HEK293T (cell line): ENCODE measurements at regions not wholly inside any gene's neighbourhood (a gene's known extent, or its start where the extent isn't known, plus 50 kb on each side); places are given as distances from the start of the nearest gene placed in this dataset.

Experiments
- ARNT ChIP-seq: fragments of 450-650 bp; IDR thresholded peaks from 2 replicates; pipeline ENCODE4 v1.6.1; 2017; ENCODE audit warnings: mild to moderate bottlenecking
- BHLHE40 ChIP-seq: fragments of 450-650 bp; IDR thresholded peaks from 2 replicates; pipeline ENCODE4 v1.6.1; 2016; ENCODE audit warnings: mild to moderate bottlenecking, moderate library complexity, borderline replicate concordance
- CTBP1 ChIP-seq: fragments of 450-650 bp; IDR thresholded peaks from 2 replicates; pipeline ENCODE4 v1.6.1; 2016; ENCODE audit warnings: borderline replicate concordance
- ELF4 ChIP-seq: fragments of 450-650 bp; IDR thresholded peaks from 2 replicates; pipeline ENCODE4 v1.6.1; 2017; ENCODE audit warnings: antibody characterized with exemption
- FOXA1 ChIP-seq: fragments of 450-650 bp; IDR thresholded peaks from 2 replicates; pipeline ENCODE4 v1.6.1; 2016; ENCODE audit warnings: mild to moderate bottlenecking
- FOXK2 ChIP-seq: fragments of 450-650 bp; IDR thresholded peaks from 2 replicates; pipeline ENCODE4 v1.6.1; 2016; ENCODE audit warnings: mild to moderate bottlenecking
- FOXM1 ChIP-seq: fragments of 450-650 bp; IDR thresholded peaks from 2 replicates; pipeline ENCODE4 v1.6.1; 2017; ENCODE audit warnings: mild to moderate bottlenecking, borderline replicate concordance
- HDGF ChIP-seq: fragments of 450-650 bp; IDR thresholded peaks from 2 replicates; pipeline ENCODE4 v1.6.1; 2017; ENCODE audit warnings: antibody characterized with exemption, borderline replicate concordance
- NFRKB ChIP-seq: fragments of 450-650 bp; IDR thresholded peaks from 2 replicates; pipeline ENCODE4 v1.6.1; 2016; ENCODE audit warnings: mild to moderate bottlenecking, moderate library complexity
- PKNOX1 ChIP-seq: fragments of 450-650 bp; IDR thresholded peaks from 2 replicates; pipeline ENCODE4 v1.6.1; 2016
- SP1 ChIP-seq: fragments of 450-650 bp; IDR thresholded peaks from 2 replicates; pipeline ENCODE4 v1.6.1; 2017
- SUZ12 ChIP-seq: fragments of 450-650 bp; IDR thresholded peaks from 2 replicates; pipeline ENCODE4 v1.6.1; 2016; ENCODE audit warnings: mild to moderate bottlenecking
- TARDBP ChIP-seq: fragments of 450-650 bp; IDR thresholded peaks from 2 replicates; pipeline ENCODE4 v1.6.1; 2016
- ZNF384 ChIP-seq: fragments of 450-650 bp; IDR thresholded peaks from 2 replicates; pipeline ENCODE4 v1.6.1; 2016

- TF ChIP-seq SP1 (no peak), BHLHE40 (no peak), TARDBP (no peak), ARNT (no peak), FOXM1 (no peak), CTBP1 (no peak), ELF4 (no peak), FOXK2 (no peak), NFRKB (no peak), ZNF384 (no peak), PKNOX1 (no peak), FOXA1 (no peak), HDGF (no peak), SUZ12 (no peak)
Observed at GRCh38 chr1:88375977-88376376, 308.1 kb upstream of the PKN2 start.
